ENCODE measurements at regions not wholly inside any gene's neighbourhood (a gene's known extent, or its start where the extent isn't known, plus 50 kb on each side); places are given as distances from the start of the nearest gene placed in this dataset.

GRCh38 chr1:37112430-37112829 is 78.1 kb upstream of the GRIK3 start:
- TF ChIP-seq CTCF (IDR thresholded peaks at IDR 0.05; ENCODE audit: insufficient read depth, low read depth, low read length, missing control alignments), result no peak
- DNase-seq (ENCODE audit: low read depth), result no peak
- H3K4me3 ChIP-seq (ENCODE audit: low read length), result no peak overlapping the region

- no peak overlapping the region for H3K4me3 ChIP-seq (ENCODE audit: low read length)
- no peak for DNase-seq (ENCODE audit: low read depth)
- no peak for TF ChIP-seq CTCF (IDR thresholded peaks at IDR 0.05; ENCODE audit: insufficient read depth, low read depth, low read length, missing control alignments)
Observed at GRCh38 chr1:37113285-37113997, 79.1 kb upstream of the GRIK3 start.

- no peak for TF ChIP-seq CTCF (IDR thresholded peaks at IDR 0.05; ENCODE audit: insufficient read depth, low read depth, low read length, missing control alignments)
- no peak overlapping the region for H3K4me3 ChIP-seq (ENCODE audit: low read length)
- DNase-seq (ENCODE audit: low read depth), result no peak
Observed at GRCh38 chr1:37118790-37119189, 84.5 kb upstream of the GRIK3 start.

- no peak for TF ChIP-seq CTCF (IDR thresholded peaks at IDR 0.05; ENCODE audit: insufficient read depth, low read depth, low read length, missing control alignments)
- DNase-seq (ENCODE audit: low read depth), result no peak
- H3K4me3 ChIP-seq (ENCODE audit: low read length), result no peak overlapping the region
Observed at GRCh38 chr1:37120279-37120678, 86.0 kb upstream of the GRIK3 start.

- no peak for DNase-seq (ENCODE audit: low read depth)
- no peak for TF ChIP-seq CTCF (IDR thresholded peaks at IDR 0.05; ENCODE audit: insufficient read depth, low read depth, low read length, missing control alignments)
- H3K4me3 ChIP-seq (ENCODE audit: low read length), result no peak overlapping the region
Observed at GRCh38 chr1:37123276-37124115, 89.2 kb upstream of the GRIK3 start.

GRCh38 chr1:37124501-37124900 is 90.2 kb upstream of the GRIK3 start:
- H3K4me3 ChIP-seq (ENCODE audit: low read length), result no peak overlapping the region
- DNase-seq (ENCODE audit: low read depth), result no peak
- TF ChIP-seq CTCF (IDR thresholded peaks at IDR 0.05; ENCODE audit: insufficient read depth, low read depth, low read length, missing control alignments), result no peak
